ENCODE measurements at regions not wholly inside any gene's neighbourhood (a gene's known extent, or its start where the extent isn't known, plus 50 kb on each side); places are given as distances from the start of the nearest gene placed in this dataset.
A peak's percentile ranks its signal among the peaks of the same experiment; 100 is the strongest.

DNA sequence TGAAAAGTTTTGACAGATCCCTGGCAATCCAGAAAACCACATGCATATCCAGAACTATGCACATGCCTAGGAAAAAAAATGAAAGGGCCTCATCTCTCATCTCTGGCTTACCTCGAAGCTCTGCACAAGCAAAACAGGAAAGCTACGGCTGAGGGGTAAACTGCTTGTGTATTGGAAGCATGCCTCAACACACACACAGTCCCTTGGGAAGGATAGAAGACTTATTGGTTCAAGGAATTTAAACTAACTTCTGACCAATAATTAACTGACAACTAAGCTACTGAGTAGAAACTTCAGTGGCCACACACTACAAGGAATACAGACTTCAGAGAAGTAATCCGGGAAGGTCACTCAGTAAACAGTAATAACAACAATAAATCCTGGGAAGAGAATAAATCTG lies 59.9 kb upstream of the POMGNT2 start:
- no peak overlapping the region for H3K4me3 Mint-ChIP-seq
- Histone ChIP-seq H3K27ac (ENCODE audit: low read depth in 1 of 2, low read length in 2 of 2) (no peak overlapping the region), H3K4me1 (ENCODE audit: insufficient read depth, low read length) (peaks cover 27% of the 10 kb centered on the region), H3K4me3 (ENCODE audit: low read length) (no peak overlapping the region), H3K9me3 (ENCODE audit: control insufficient read depth in 1 of 2, insufficient read depth in 1 of 2, low read length in 2 of 2) (peaks cover 0 to 16% of the 10 kb centered on the region in 2 experiments), H3K36me3 (ENCODE audit: insufficient read depth, low read length) (no peaks in the 10 kb centered on the region), H3K27me3 (ENCODE audit: control insufficient read depth in 1 of 2, insufficient read depth in 2 of 2, low read length in 2 of 2) (no peaks in the 10 kb centered on the region)
- ChIA-PET POLR2A (interaction anchor here (0.9 to 2.2 kb wide), 5 partner anchors 14 to 131 kb away, joined by 3 to 7 read pairs (median 5); partner anchors contain the start of gene SNRK), CTCF (interaction anchor here (1.0 kb wide), 1 partner anchor 9 kb away, joined by 3 read pairs; no protein-coding TSS in a partner anchor)
- intact Hi-C loops (cut with DNase I, micrococcal nuclease) = no loop called here
- H3K36me3 Mint-ChIP-seq (ENCODE audit: low read depth) = peaks cover 27% of the 10 kb centered on the region
- peaks cover 29% of the 10 kb centered on the region for H3K4me1 Mint-ChIP-seq (ENCODE audit: low read depth)
- no peak for DNase-seq
- no peak overlapping the region for H3K27ac Mint-ChIP-seq
- no peaks in the 10 kb centered on the region for H3K27me3 Mint-ChIP-seq
- no peak for ATAC-seq (ENCODE audit: poor library complexity)
- TF ChIP-seq, protein P1, sequence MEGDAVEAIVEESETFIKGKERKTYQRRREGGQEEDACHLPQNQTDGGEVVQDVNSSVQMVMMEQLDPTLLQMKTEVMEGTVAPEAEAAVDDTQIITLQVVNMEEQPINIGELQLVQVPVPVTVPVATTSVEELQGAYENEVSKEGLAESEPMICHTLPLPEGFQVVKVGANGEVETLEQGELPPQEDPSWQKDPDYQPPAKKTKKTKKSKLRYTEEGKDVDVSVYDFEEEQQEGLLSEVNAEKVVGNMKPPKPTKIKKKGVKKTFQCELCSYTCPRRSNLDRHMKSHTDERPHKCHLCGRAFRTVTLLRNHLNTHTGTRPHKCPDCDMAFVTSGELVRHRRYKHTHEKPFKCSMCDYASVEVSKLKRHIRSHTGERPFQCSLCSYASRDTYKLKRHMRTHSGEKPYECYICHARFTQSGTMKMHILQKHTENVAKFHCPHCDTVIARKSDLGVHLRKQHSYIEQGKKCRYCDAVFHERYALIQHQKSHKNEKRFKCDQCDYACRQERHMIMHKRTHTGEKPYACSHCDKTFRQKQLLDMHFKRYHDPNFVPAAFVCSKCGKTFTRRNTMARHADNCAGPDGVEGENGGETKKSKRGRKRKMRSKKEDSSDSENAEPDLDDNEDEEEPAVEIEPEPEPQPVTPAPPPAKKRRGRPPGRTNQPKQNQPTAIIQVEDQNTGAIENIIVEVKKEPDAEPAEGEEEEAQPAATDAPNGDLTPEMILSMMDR (IDR thresholded peaks at IDR 0.05) = no peak
- peaks cover 4% of the 10 kb centered on the region for H3K9me3 Mint-ChIP-seq

- H3K27me3 ChIP-seq (ENCODE audit: control insufficient read depth in 1 of 2, insufficient read depth in 2 of 2, low read length in 2 of 2) = no peaks in the 10 kb centered on the region
- H3K4me1 ChIP-seq (ENCODE audit: insufficient read depth, low read length) = peaks cover 27% of the 10 kb centered on the region
- Mint-ChIP-seq H3K27me3 (no peaks in the 10 kb centered on the region), H3K4me1 (ENCODE audit: low read depth) (peaks cover 29% of the 10 kb centered on the region), H3K4me3 (no peak overlapping the region), H3K9me3 (peaks cover 4% of the 10 kb centered on the region), H3K36me3 (ENCODE audit: low read depth) (peaks cover 27% of the 10 kb centered on the region), H3K27ac (peak overlapping the region; percentile 91)
- peak overlapping the region; percentile 44 to 91 for H3K27ac ChIP-seq (ENCODE audit: low read depth in 1 of 2, low read length in 2 of 2)
- ATAC-seq (ENCODE audit: poor library complexity) (no peak), DNase-seq (no peak)
- H3K36me3 ChIP-seq (ENCODE audit: insufficient read depth, low read length) = no peaks in the 10 kb centered on the region
- POLR2A ChIA-PET = interaction anchor here (1.9 to 3.4 kb wide), 5 partner anchors 16 to 225 kb away, joined by 11 to 53 read pairs (median 14); partner anchors contain the start of gene SNRK
- no peak overlapping the region for H3K4me3 ChIP-seq (ENCODE audit: low read length)
- intact Hi-C loops (cut with DNase I, micrococcal nuclease) = loop anchor here (2.0 to 5.0 kb wide), 5 partner anchors 31 to 202 kb away; partner anchors contain the start of gene SNRK (in 1 of the 2)
- TF ChIP-seq, protein P1 (IDR thresholded peaks at IDR 0.05) = no peak
- H3K9me3 ChIP-seq (ENCODE audit: control insufficient read depth in 1 of 2, insufficient read depth in 1 of 2, low read length in 2 of 2) = peaks cover 0 to 16% of the 10 kb centered on the region in 2 experiments
- CTCF ChIA-PET = interaction anchor here (1.4 to 4.6 kb wide), 2 partner anchors 17 to 339 kb away, joined by 3 to 24 read pairs; no protein-coding TSS in a partner anchor
These were observed 58.1 kb upstream of the POMGNT2 start for GRCh38 chr3:43163895-43164493.

- TF ChIP-seq, protein P1 (IDR thresholded peaks at IDR 0.05) = peak; percentile 73
- Mint-ChIP-seq H3K9me3 (peaks cover 4% of the 10 kb centered on the region), H3K36me3 (ENCODE audit: low read depth) (peaks cover 22% of the 10 kb centered on the region), H3K4me3 (peak overlapping the region; percentile 76), H3K27ac (peak overlapping the region; percentile 91), H3K27me3 (no peaks in the 10 kb centered on the region), H3K4me1 (ENCODE audit: low read depth) (peaks cover 29% of the 10 kb centered on the region)
- Histone ChIP-seq H3K36me3 (ENCODE audit: insufficient read depth, low read length) (no peaks in the 10 kb centered on the region), H3K4me3 (ENCODE audit: low read length) (peak overlapping the region; percentile 35), H3K27ac (ENCODE audit: low read depth in 1 of 2, low read length in 2 of 2) (peak overlapping the region; percentile 44 to 91), H3K4me1 (ENCODE audit: insufficient read depth, low read length) (peaks cover 27% of the 10 kb centered on the region), H3K27me3 (ENCODE audit: control insufficient read depth in 1 of 2, insufficient read depth in 2 of 2, low read length in 2 of 2) (no peaks in the 10 kb centered on the region), H3K9me3 (ENCODE audit: control insufficient read depth in 1 of 2, insufficient read depth in 1 of 2, low read length in 2 of 2) (peaks cover 0 to 16% of the 10 kb centered on the region in 2 experiments)
- intact Hi-C loops (cut with DNase I, micrococcal nuclease) = loop anchor here (1.0 to 5.0 kb wide), 11 partner anchors 18 to 342 kb away; partner anchors contain the start of gene SNRK (in 2 of the 2)
- CTCF ChIA-PET = interaction anchor here (0.6 to 4.6 kb wide), 14 partner anchors 13 to 340 kb away, joined by 3 to 24 read pairs (median 4); partner anchors contain the start of gene SNRK
- POLR2A ChIA-PET = interaction anchor here (0.6 to 3.4 kb wide), 33 partner anchors 12 to 593 kb away, joined by 3 to 53 read pairs (median 5); partner anchors contain the start of genes POMGNT2 and SNRK
- ATAC-seq (ENCODE audit: poor library complexity) = peak; percentile 92
- DNase-seq = peak; percentile 29 to 88 (median 56)
These were observed 56.6 kb upstream of the POMGNT2 start for GRCh38 chr3:43162230-43163084.

All from CD4-positive, alpha-beta T cell (primary cell).